ENCODE measurements at regions not wholly inside any gene's neighbourhood (a gene's known extent, or its start where the extent isn't known, plus 50 kb on each side); places are given as distances from the start of the nearest gene placed in this dataset.
"Not testable (repeated sequence)": the region's sequence is repeated elsewhere in the genome, so short reads cannot be mapped to it uniquely, and the experiment has no call there.

GRCh38 chr5:165327631-165328030 is 1822.2 kb downstream of the MAT2B start:
- no peak overlapping the region for H3K27ac ChIP-seq
- DNase-seq (ENCODE audit: low read depth, low spot score) = no peak

GRCh38 chr5:165328846-165329245 is 1823.4 kb downstream of the MAT2B start:
- no peak for DNase-seq (ENCODE audit: low read depth, low spot score)
- H3K27ac ChIP-seq = no peak overlapping the region

GRCh38 chr5:165333623-165334022 is 1828.2 kb downstream of the MAT2B start:
- peak overlapping the region; percentile 12 for H3K27ac ChIP-seq
- DNase-seq (ENCODE audit: low read depth, low spot score) = no peak

GRCh38 chr5:165334201-165334600 is 1828.8 kb downstream of the MAT2B start:
- DNase-seq (ENCODE audit: low read depth, low spot score) = peak; percentile 22
- H3K27ac ChIP-seq = peak overlapping the region; percentile 12

GRCh38 chr5:165349735-165350134 is 1844.3 kb downstream of the MAT2B start:
- DNase-seq (ENCODE audit: low read depth, low spot score) = no peak
- no peak overlapping the region for H3K27ac ChIP-seq

- H3K27ac ChIP-seq = no peak overlapping the region
- DNase-seq (ENCODE audit: low read depth, low spot score) = no peak
These were observed 1845.9 kb downstream of the MAT2B start for GRCh38 chr5:165351342-165351741.

GRCh38 chr5:165360366-165360765 is 1854.9 kb downstream of the MAT2B start:
- no peak overlapping the region for H3K27ac ChIP-seq
- no peak for DNase-seq (ENCODE audit: low read depth, low spot score)

GRCh38 chr5:165360784-165361542 is 1855.5 kb downstream of the MAT2B start:
- no peak for DNase-seq (ENCODE audit: low read depth, low spot score)
- no peak overlapping the region for H3K27ac ChIP-seq

GRCh38 chr5:165370233-165370632 is 1864.8 kb downstream of the MAT2B start:
- H3K27ac ChIP-seq = no peak overlapping the region
- no peak for DNase-seq (ENCODE audit: low read depth, low spot score)

- no peak overlapping the region for H3K27ac ChIP-seq
- no peak for DNase-seq (ENCODE audit: low read depth, low spot score)
These were observed 1865.4 kb downstream of the MAT2B start for GRCh38 chr5:165370794-165371193.

GRCh38 chr5:165375201-165375600 is 1869.8 kb downstream of the MAT2B start:
- DNase-seq (ENCODE audit: low read depth, low spot score) = no peak
- H3K27ac ChIP-seq = no peak overlapping the region

GRCh38 chr5:165393839-165394238 is 1888.4 kb downstream of the MAT2B start:
- H3K27ac ChIP-seq = no peak overlapping the region
- no peak for DNase-seq (ENCODE audit: low read depth, low spot score)

- no peak overlapping the region for H3K27ac ChIP-seq
- no peak for DNase-seq (ENCODE audit: low read depth, low spot score)
These were observed 1892.1 kb downstream of the MAT2B start for GRCh38 chr5:165397516-165397915.

- DNase-seq (ENCODE audit: low read depth, low spot score) = no peak
- no peak overlapping the region for H3K27ac ChIP-seq
These were observed 1894.7 kb downstream of the MAT2B start for GRCh38 chr5:165400086-165400485.

- no peak overlapping the region for H3K27ac ChIP-seq
- no peak for DNase-seq (ENCODE audit: low read depth, low spot score)
These were observed 1899.5 kb downstream of the MAT2B start for GRCh38 chr5:165404917-165405316.

GRCh38 chr5:165405340-165405739 is 1899.9 kb downstream of the MAT2B start:
- H3K27ac ChIP-seq = no peak overlapping the region
- DNase-seq (ENCODE audit: low read depth, low spot score) = no peak

- DNase-seq (ENCODE audit: low read depth, low spot score) = no peak
- no peak overlapping the region for H3K27ac ChIP-seq
These were observed 1901.9 kb downstream of the MAT2B start for GRCh38 chr5:165407352-165407751.

GRCh38 chr5:165410476-165410875 is 1905.1 kb downstream of the MAT2B start:
- no peak for DNase-seq (ENCODE audit: low read depth, low spot score)
- H3K27ac ChIP-seq = no peak overlapping the region

- DNase-seq (ENCODE audit: low read depth, low spot score); H3K27ac ChIP-seq: not testable (repeated sequence)
These were observed 1906.1 kb downstream of the MAT2B start for GRCh38 chr5:165411532-165411931.

GRCh38 chr5:165420493-165420892 is 1915.1 kb downstream of the MAT2B start:
- no peak for DNase-seq (ENCODE audit: low read depth, low spot score)
- no peak overlapping the region for H3K27ac ChIP-seq

- H3K27ac ChIP-seq = no peak overlapping the region
- no peak for DNase-seq (ENCODE audit: low read depth, low spot score)
These were observed 1918.4 kb downstream of the MAT2B start for GRCh38 chr5:165423697-165424299.

- H3K27ac ChIP-seq = no peak overlapping the region
- no peak for DNase-seq (ENCODE audit: low read depth, low spot score)
These were observed 1920.2 kb downstream of the MAT2B start for GRCh38 chr5:165425594-165425993.
